Upper lobe of left lung (tissue), 6 donors: ENCODE measurements at regions not wholly inside any gene's neighbourhood (a gene's known extent, or its start where the extent isn't known, plus 50 kb on each side); places are given as distances from the start of the nearest gene placed in this dataset.

Experiments
- ATAC-seq, 2 donors: fragments of 200-7000 bp; cut with Tn5 transposase; one replicate each; pipeline ENCODE4 v1.9.1; 2022; ENCODE audit warnings: mild to moderate bottlenecking in 2 of 2, moderate library complexity in 2 of 2; ENCODE audit not compliant: low FRiP score in 2 of 2
- DNase-seq, 2 donors: peaks; one replicate each; pipeline ENCODE4 v3.0.0-alpha.2; 2019 to 2020
- H3K27ac ChIP-seq, 4 donors: fragments of 200-600 bp; sonication (generic); one replicate each; pipeline ENCODE4 v1.5.1; 2016 to 2019
- H3K27me3 ChIP-seq, 4 donors: fragments of 200-600 bp; sonication (generic); one replicate each; pipeline ENCODE4 v1.5.1; 2017 to 2019
- H3K36me3 ChIP-seq, 4 donors: fragments of 200-600 bp; sonication (generic); one replicate each; pipeline ENCODE4 v1.5.1; 2016 to 2019
- H3K4me1 ChIP-seq, 4 donors: fragments of 200-600 bp; sonication (generic); one replicate each; pipeline ENCODE4 v1.5.1; 2018 to 2019
- H3K4me3 ChIP-seq, 4 donors: fragments of 200-600 bp; sonication (generic); one replicate each; pipeline ENCODE4 v1.5.1; 2017 to 2019; ENCODE audit warnings: mild to moderate bottlenecking in 2 of 4, moderate library complexity in 1 of 4
- H3K9me3 ChIP-seq, 4 donors: fragments of 200-600 bp; sonication (generic); one replicate each; pipeline ENCODE4 v1.5.1; 2018 to 2019
- EP300 ChIP-seq, 4 donors: sonication (generic); formaldehyde crosslinking; IDR thresholded peaks; one replicate each; pipeline ENCODE4 v1.5.1; 2017; ENCODE audit warnings: antibody characterized with exemption in 4 of 4, control low read depth in 2 of 4
- POLR2A ChIP-seq, 4 donors: fragments of 450-650 bp; IDR thresholded peaks; one replicate each; pipeline ENCODE4 v1.5.1; 2016 to 2017; ENCODE audit warnings: antibody characterized with exemption in 4 of 4, mild to moderate bottlenecking in 2 of 4
- POLR2AphosphoS5 ChIP-seq, 2 donors: sonication (generic); formaldehyde crosslinking; IDR thresholded peaks; one replicate each; pipeline ENCODE4 v1.5.1; 2017; ENCODE audit warnings: antibody characterized with exemption in 2 of 2
- WGBS, 2 donors: methylation state at CpG; one replicate each; pipeline ENCODE4 v1.1.5; 2017 to 2018; 5-methylcytosine and 5-hydroxymethylcytosine counted together
- TF ChIP-seq, protein P1 (sequence below), 6 experiments: fragments of 450-650 bp in 4 of 6; fragments of 200-600 bp in 2 of 6; sonication (generic) in 2 of 6; IDR thresholded peaks; one replicate each; pipeline ENCODE4 v1.5.1; 2016 to 2019; ENCODE audit warnings: antibody characterized with exemption in 6 of 6
- donor health status: DM: no; HTN: no; CAD: no; lungs with moderate emphysema.
- donor health status: DM: no; HTN: yes; CAD: no; lungs with severe emphysema.

DNA sequence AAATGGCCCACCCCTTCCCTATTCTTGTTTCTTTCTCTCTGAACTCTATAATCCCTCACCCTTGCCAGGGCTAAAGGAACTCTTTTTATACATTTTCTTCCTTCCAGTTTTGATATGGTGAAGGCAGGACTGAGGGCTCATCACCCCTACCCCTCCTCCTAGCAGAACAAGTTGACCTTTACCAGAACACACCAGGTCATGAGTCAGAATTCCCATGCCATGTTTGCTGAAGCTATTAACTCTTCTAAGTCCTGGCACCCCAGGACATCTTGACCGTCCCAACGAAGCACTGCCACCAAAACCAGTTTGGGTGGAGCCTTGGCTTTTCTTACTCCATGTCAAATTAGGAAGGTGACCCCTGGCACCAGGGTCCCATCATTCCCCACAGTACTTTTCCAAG is 57.5 kb upstream of the DYNLT3 start:
- Histone ChIP-seq H3K27ac (no peak overlapping the region), H3K27me3 (peaks cover 0 to 16% (median 0%) of the 10 kb centered on the region in 4 donors), H3K36me3 (no peaks in the 10 kb centered on the region), H3K4me3 (no peak overlapping the region), H3K9me3 (no peaks in the 10 kb centered on the region), H3K4me1 (peaks cover 0 to 7% (median 0%) of the 10 kb centered on the region in 4 donors)
- no peak for DNase-seq
- ATAC-seq, result no peak
- TF ChIP-seq POLR2A (IDR thresholded peaks at IDR 0.05) (no peak), EP300 (IDR thresholded peaks at IDR 0.05) (no peak), POLR2AphosphoS5 (IDR thresholded peaks at IDR 0.05) (no peak)
- TF ChIP-seq, protein P1, sequence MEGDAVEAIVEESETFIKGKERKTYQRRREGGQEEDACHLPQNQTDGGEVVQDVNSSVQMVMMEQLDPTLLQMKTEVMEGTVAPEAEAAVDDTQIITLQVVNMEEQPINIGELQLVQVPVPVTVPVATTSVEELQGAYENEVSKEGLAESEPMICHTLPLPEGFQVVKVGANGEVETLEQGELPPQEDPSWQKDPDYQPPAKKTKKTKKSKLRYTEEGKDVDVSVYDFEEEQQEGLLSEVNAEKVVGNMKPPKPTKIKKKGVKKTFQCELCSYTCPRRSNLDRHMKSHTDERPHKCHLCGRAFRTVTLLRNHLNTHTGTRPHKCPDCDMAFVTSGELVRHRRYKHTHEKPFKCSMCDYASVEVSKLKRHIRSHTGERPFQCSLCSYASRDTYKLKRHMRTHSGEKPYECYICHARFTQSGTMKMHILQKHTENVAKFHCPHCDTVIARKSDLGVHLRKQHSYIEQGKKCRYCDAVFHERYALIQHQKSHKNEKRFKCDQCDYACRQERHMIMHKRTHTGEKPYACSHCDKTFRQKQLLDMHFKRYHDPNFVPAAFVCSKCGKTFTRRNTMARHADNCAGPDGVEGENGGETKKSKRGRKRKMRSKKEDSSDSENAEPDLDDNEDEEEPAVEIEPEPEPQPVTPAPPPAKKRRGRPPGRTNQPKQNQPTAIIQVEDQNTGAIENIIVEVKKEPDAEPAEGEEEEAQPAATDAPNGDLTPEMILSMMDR (IDR thresholded peaks at IDR 0.05), result no peak
- WGBS, 2 donors, result 90% methylated on average over 2 of the region's 2 CpGs; no CpG with 5 or more reads in 1 of the 2 donors

DNA sequence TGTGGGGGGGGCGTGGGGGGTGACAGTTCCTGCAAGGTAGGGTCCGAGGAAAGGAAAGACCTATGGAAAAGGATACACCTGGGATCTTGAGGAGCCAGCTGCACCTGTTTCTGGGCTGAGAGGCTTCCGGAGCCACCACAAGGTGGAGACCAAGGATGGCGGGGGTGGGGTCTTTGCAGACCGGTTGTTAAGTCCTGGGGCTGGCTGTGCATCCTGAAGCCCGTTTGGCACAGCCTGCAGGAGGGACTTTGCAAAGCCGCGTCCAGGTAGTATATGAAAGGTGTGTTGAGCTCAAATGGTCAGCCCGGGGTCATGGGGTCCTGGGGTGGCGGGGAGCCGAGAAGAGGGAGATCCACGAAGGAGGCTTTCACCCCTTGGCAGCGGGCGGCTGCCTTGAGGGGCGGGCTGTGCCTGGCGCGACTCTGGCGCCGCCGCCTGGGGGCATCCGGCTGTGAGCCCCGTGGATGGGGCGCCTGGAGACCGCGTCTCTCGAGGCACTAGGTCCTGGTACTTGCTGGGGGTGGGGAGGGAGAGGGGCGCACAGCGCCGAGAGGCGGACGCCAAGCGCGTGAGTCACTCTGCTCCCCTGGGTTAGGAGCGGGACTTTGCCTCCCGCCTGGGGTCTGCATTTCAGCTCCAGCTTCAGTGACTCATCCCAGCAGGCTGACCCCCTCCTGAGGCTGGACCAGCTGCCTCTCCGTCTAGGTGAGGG is 58.2 kb upstream of the DYNLT3 start:
- no peak overlapping the region for H3K27ac ChIP-seq
- H3K4me1 ChIP-seq, result peaks cover 0 to 7% (median 0%) of the 10 kb centered on the region in 4 donors
- H3K9me3 ChIP-seq, result no peaks in the 10 kb centered on the region
- DNase-seq (peak in 1 of 2 donors; percentile 70), ATAC-seq (no peak)
- 27 to 40% methylated on average over 1 to 27 of the region's 36 CpGs for WGBS, 2 donors
- TF ChIP-seq, protein P1 (IDR thresholded peaks at IDR 0.05), result peak in 1 of 6 experiments; percentile 5
- TF ChIP-seq POLR2A (IDR thresholded peaks at IDR 0.05) (no peak), POLR2AphosphoS5 (IDR thresholded peaks at IDR 0.05) (no peak)
- H3K27me3 ChIP-seq, result peaks cover 0 to 16% (median 0%) of the 10 kb centered on the region in 4 donors
- no peak overlapping the region for H3K4me3 ChIP-seq
- no peaks in the 10 kb centered on the region for H3K36me3 ChIP-seq

DNA sequence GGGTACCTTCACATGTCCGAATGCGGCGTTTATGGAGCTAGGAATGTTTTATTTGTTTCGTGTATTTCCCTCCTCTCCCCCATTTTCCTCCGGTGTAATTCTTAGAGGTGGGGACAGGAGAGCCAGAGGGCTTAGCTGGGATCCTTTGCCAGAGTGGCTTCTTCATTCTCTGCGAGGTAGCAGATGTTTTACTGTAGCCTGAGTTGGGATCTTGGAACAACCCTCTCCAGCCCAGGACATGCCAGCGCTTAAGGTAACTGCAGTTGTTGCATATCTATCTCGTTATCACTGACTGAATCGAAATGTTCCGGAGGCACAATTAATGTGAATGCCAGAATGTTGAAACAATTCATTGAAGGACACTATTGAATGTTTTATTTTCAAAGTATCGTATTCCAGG is 59.0 kb upstream of the DYNLT3 start:
- Histone ChIP-seq H3K27me3 (peaks cover 0 to 16% (median 0%) of the 10 kb centered on the region in 4 donors), H3K36me3 (no peaks in the 10 kb centered on the region), H3K9me3 (no peaks in the 10 kb centered on the region), H3K27ac (no peak overlapping the region), H3K4me3 (no peak overlapping the region), H3K4me1 (peaks cover 0 to 7% (median 0%) of the 10 kb centered on the region in 4 donors)
- 37 to 57% methylated on average over 8 to 11 of the region's 11 CpGs for WGBS, 2 donors
- no peak for TF ChIP-seq POLR2A (IDR thresholded peaks at IDR 0.05)
- TF ChIP-seq, protein P1 (IDR thresholded peaks at IDR 0.05), result no peak
- no peak for TF ChIP-seq EP300 (IDR thresholded peaks at IDR 0.05)
- TF ChIP-seq POLR2AphosphoS5 (IDR thresholded peaks at IDR 0.05), result no peak
- DNase-seq (no peak), ATAC-seq (no peak)

DNA sequence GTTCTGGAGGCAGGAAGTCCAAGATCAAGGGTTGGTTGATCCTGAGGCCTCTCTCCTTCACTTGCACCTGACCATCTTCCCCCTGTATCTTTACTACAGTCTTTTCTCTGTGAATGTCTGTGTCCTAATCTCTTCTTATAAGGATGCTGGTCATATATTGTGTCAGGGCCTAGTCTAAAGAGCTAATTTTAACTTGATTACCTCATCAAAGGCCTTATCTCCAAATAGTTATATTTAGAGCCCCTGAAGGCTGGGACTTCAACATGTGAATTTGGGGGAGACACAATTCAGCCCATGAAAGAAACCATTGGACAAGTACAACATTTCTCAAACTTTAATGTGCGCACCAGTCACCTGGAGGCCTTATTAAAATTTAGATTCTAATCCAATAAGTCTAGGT is 62.8 kb upstream of the DYNLT3 start:
- DNase-seq, result no peak
- no peak overlapping the region for H3K27ac ChIP-seq
- WGBS, 2 donors, result 100% methylated on average over 1 of the region's 1 CpG
- no peak for ATAC-seq
- TF ChIP-seq EP300 (IDR thresholded peaks at IDR 0.05), result no peak
- no peak for TF ChIP-seq POLR2AphosphoS5 (IDR thresholded peaks at IDR 0.05)
- H3K27me3 ChIP-seq, result peaks cover 0 to 13% (median 0%) of the 10 kb centered on the region in 4 donors
- no peaks in the 10 kb centered on the region for H3K9me3 ChIP-seq
- no peaks in the 10 kb centered on the region for H3K36me3 ChIP-seq
- peaks cover 0 to 7% (median 0%) of the 10 kb centered on the region in 4 donors for H3K4me1 ChIP-seq
- no peak overlapping the region for H3K4me3 ChIP-seq

DNA sequence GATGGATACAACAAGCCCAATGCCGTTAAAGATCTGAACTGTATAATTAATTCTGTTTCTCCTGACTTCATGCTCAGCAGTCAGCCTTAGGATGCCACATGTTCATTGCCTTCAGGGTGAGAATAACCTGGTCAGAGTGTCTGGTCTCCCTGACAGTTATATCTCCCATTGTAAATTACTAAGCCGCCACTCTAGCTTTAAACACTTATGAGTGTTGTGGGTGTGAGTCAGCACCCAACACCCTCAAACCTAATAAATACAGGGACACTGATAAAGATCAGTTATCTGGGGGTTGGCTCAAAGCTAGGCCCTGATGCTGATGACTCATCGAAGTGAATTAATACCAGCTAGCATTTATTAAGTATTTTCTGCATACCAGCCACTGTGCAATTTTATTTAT is 64.9 kb upstream of the DYNLT3 start:
- Histone ChIP-seq H3K36me3 (no peaks in the 10 kb centered on the region), H3K4me3 (no peak overlapping the region), H3K27me3 (no peaks in the 10 kb centered on the region), H3K9me3 (no peaks in the 10 kb centered on the region), H3K27ac (no peak overlapping the region), H3K4me1 (no peaks in the 10 kb centered on the region)
- 82 to 84% methylated on average over 3 of the region's 3 CpGs for WGBS, 2 donors
- ATAC-seq (no peak), DNase-seq (no peak)
- TF ChIP-seq POLR2A (IDR thresholded peaks at IDR 0.05) (no peak), POLR2AphosphoS5 (IDR thresholded peaks at IDR 0.05) (no peak), EP300 (IDR thresholded peaks at IDR 0.05) (no peak)
- TF ChIP-seq, protein P1 (IDR thresholded peaks at IDR 0.05), result no peak
